Neural progenitor cell (in vitro differentiated cells): ENCODE measurements at regions not wholly inside any gene's neighbourhood (a gene's known extent, or its start where the extent isn't known, plus 50 kb on each side); places are given as distances from the start of the nearest gene placed in this dataset.

Source experiments
- EZH2phosphoT487 ChIP-seq: fragments of 200-600 bp; sonication (generic); IDR thresholded peaks from 2 replicates; pipeline ENCODE4 v1.6.1; 2017; ENCODE audit warnings: antibody characterized with exemption
- TF ChIP-seq, protein P1 (sequence below): fragments of 200-600 bp; sonication (generic); IDR thresholded peaks from 2 replicates; pipeline ENCODE4 v1.5.1; 2017; ENCODE audit warnings: antibody characterized with exemption, mild to moderate bottlenecking

- TF ChIP-seq, protein P1, sequence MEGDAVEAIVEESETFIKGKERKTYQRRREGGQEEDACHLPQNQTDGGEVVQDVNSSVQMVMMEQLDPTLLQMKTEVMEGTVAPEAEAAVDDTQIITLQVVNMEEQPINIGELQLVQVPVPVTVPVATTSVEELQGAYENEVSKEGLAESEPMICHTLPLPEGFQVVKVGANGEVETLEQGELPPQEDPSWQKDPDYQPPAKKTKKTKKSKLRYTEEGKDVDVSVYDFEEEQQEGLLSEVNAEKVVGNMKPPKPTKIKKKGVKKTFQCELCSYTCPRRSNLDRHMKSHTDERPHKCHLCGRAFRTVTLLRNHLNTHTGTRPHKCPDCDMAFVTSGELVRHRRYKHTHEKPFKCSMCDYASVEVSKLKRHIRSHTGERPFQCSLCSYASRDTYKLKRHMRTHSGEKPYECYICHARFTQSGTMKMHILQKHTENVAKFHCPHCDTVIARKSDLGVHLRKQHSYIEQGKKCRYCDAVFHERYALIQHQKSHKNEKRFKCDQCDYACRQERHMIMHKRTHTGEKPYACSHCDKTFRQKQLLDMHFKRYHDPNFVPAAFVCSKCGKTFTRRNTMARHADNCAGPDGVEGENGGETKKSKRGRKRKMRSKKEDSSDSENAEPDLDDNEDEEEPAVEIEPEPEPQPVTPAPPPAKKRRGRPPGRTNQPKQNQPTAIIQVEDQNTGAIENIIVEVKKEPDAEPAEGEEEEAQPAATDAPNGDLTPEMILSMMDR: no peak
- TF ChIP-seq EZH2phosphoT487: no peak
These were observed 147.1 kb downstream of the C5orf15 start for GRCh38 chr5:133821311-133821741.
